LNCaP clone FGC (cell line): ENCODE measurements at regions not wholly inside any gene's neighbourhood (a gene's known extent, or its start where the extent isn't known, plus 50 kb on each side); places are given as distances from the start of the nearest gene placed in this dataset.
A peak's percentile ranks its signal among the peaks of the same experiment; 100 is the strongest.

Experiments
- DNase-seq: peaks from one replicate; pipeline ENCODE4 v3.0.0-alpha.2; 2011; ENCODE audit warnings: low read depth
- H3K4me3 ChIP-seq: 2 replicates; pipeline ENCODE4 v1.5.1; 2011; ENCODE audit warnings: mild to moderate bottlenecking, low read depth, low read length, control low read depth
- CTCF ChIP-seq: IDR thresholded peaks from 2 replicates; pipeline ENCODE4 v1.5.1; 2012; ENCODE audit warnings: mild to moderate bottlenecking; ENCODE audit not compliant: control insufficient read depth, insufficient read depth; ENCODE audit errors: extremely low read depth

- no peak overlapping the region for H3K4me3 ChIP-seq
- DNase-seq: no peak
- TF ChIP-seq CTCF: no peak
These were observed 419.8 kb downstream of the CETN3 start for GRCh38 chr5:89989776-89990175.

DNA sequence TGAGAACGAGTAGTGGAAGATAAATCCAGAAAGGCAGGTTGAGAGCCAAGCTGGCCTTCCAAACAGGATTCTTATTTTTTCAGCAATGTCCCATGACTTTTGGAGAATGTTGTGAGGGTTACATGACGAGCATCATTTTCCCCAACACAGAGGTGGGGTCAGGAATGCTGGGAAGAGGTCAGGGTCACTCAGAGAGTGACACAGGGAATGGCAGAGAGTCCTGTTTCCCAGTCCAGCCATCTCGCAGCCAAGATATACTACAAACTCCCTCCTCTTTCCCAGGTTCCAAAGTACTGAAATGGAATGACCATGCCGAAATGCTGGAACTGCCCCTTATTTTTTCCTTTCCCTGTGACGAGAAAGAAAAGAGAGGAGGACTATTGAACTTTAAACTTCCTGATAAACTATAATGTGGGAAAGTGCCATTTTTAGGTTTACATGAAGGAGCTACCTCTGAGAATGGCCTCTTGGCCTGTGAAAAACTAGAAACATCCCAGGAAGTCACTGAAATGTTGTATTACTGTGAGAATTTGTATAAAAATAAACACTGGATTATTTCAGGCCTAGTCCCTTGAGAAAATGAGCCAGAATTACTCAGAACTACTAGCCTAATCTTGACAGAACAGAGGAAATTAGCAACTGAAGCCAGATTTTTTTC, 420.4 kb downstream of the CETN3 start:
- no peak overlapping the region for H3K4me3 ChIP-seq
- no peak for DNase-seq
- no peak for TF ChIP-seq CTCF

DNA sequence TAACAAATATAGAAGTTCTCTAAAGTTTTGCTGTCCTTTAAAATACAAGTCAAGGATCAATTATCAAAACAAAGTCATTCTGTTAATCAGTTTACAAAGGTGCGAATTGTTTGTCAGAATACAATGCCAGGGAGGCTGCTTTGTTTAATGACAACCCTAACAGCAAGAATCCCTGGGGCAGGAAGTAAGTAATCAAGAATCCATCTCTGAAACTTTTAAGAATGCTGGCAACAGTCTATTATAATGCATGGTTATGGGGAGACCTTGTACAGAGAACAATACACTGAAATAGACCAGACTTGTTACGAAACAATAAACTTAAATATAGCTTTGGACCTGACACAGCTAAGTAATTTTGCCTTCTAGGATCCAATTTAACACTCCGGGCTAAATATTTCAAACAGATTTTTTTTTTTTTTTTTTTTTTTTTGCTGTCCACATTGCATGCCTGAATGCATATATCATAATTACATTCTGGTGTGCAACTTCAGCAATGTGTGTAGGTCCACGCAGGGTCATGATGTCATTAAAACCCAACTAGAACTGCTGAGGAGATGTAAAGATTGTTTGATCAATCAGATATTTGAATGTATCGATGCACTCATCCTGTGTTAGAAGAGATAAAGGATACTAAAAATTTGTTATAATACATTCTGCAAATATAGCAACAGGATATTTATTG, 421.3 kb downstream of the CETN3 start:
- no peak for DNase-seq
- no peak overlapping the region for H3K4me3 ChIP-seq
- TF ChIP-seq CTCF: no peak

DNA sequence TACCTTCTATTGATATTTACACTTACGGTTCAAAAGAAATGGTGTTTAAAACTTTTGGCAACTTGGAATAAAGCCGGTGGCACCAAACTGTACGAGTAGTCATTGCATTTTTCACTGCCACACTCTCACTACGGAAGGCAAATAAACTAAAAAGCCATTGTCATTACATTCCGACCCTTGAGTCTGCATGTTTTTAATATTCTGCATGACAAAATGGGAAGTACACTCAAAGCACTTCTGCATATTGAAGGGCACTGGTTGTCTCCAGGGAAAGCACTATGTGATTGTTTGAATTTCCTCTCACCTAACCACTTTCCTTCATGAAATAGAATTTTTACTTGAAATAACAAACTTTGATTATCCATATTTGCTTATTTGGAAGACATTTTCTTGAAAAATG, 426.3 kb downstream of the CETN3 start:
- DNase-seq: no peak
- no peak for TF ChIP-seq CTCF
- no peak overlapping the region for H3K4me3 ChIP-seq

DNA sequence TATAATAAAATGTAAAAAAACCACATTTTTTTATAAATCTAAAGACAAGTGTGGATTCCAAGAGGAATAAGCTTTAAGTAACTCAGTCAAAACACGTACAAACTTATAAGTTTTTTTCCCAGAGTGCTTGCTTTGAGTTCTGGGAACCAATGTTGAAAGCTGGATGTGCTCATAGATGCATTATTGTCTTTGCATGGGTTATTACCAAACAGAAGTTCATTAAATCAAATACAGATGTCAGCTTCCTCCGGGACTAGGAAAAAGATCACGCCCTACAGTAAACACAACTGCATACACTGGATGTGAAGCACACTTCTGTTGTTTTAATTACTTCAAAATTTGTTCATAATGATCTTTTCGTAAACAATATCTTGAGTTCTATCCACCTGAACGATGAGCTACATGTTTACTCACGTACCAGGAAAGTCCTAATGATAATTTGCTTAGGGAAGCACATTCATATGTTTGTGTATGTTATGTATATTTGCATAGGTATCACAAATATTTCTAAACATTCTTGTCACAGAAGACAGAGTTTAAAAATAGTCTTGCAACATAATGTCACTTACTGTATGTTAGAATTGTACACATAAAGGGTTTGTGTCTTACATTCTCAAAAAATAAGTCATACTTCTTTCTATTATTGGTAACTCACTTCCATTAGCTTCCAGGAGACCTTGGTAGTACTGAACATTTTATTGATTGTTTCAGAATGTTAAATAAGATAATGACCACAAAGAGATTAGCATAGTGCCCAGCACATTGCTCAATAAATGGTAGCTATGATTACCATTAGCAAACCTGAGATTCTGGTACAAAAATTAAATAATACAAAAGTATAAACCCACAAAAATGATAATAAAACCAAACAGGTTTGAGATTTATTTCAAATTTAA, 427.4 kb downstream of the CETN3 start:
- no peak overlapping the region for H3K4me3 ChIP-seq
- DNase-seq: peak; percentile 28
- no peak for TF ChIP-seq CTCF

- TF ChIP-seq CTCF: no peak
- H3K4me3 ChIP-seq: no peak overlapping the region
- no peak for DNase-seq
These were observed 428.5 kb downstream of the CETN3 start for GRCh38 chr5:89981021-89981420.
